NCI-H1436 (cell line): ENCODE measurements at regions not wholly inside any gene's neighbourhood (a gene's known extent, or its start where the extent isn't known, plus 50 kb on each side); places are given as distances from the start of the nearest gene placed in this dataset.
"Not testable (repeated sequence)": the region's sequence is repeated elsewhere in the genome, so short reads cannot be mapped to it uniquely, and the experiment has no call there.

ENCODE experiments used
- DNase-seq: peaks from one replicate; lab custom pipeline; 2025; lab: John Stamatoyannopoulos, UW

- no peak for DNase-seq
Measured at GRCh38 chr20:5492937-5493336, 117.9 kb downstream of the GPCPD1 start.

GRCh38 chr20:5491455-5491854, 119.4 kb downstream of the GPCPD1 start:
- DNase-seq = no peak

- no peak for DNase-seq
Measured at GRCh38 chr20:5489601-5490000, 121.2 kb downstream of the GPCPD1 start.

GRCh38 chr20:5488823-5489222, 122.0 kb downstream of the GPCPD1 start:
- no peak for DNase-seq

- DNase-seq = no peak
Measured at GRCh38 chr20:5486377-5487054, 124.3 kb downstream of the GPCPD1 start.

- DNase-seq = no peak
Measured at GRCh38 chr20:5484926-5485325, 125.9 kb downstream of the GPCPD1 start.

GRCh38 chr20:5484346-5484745, 126.5 kb downstream of the GPCPD1 start:
- DNase-seq = no peak

GRCh38 chr20:5482791-5483190, 128.0 kb downstream of the GPCPD1 start:
- DNase-seq = no peak

- DNase-seq = no peak
Measured at GRCh38 chr20:5481872-5482271, 128.9 kb downstream of the GPCPD1 start.

GRCh38 chr20:5480824-5481600, 129.8 kb downstream of the GPCPD1 start:
- no peak for DNase-seq

- DNase-seq = no peak
Measured at GRCh38 chr20:5474646-5475550, 135.9 kb downstream of the GPCPD1 start.

GRCh38 chr20:5471866-5472265, 138.9 kb downstream of the GPCPD1 start:
- DNase-seq = not testable (repeated sequence)

- no peak for DNase-seq
Measured at GRCh38 chr20:5471368-5471767, 139.4 kb downstream of the GPCPD1 start.

GRCh38 chr20:5470943-5471342, 139.9 kb downstream of the GPCPD1 start:
- no peak for DNase-seq

GRCh38 chr20:5470458-5470857, 140.3 kb downstream of the GPCPD1 start:
- no peak for DNase-seq

- DNase-seq = no peak
Measured at GRCh38 chr20:5469111-5469510, 141.7 kb downstream of the GPCPD1 start.

GRCh38 chr20:5467086-5467485, 143.7 kb downstream of the GPCPD1 start:
- DNase-seq = no peak

- DNase-seq = no peak
Measured at GRCh38 chr20:5465604-5465927, 145.2 kb downstream of the GPCPD1 start.

GRCh38 chr20:5464901-5465603, 145.8 kb downstream of the GPCPD1 start:
- DNase-seq = no peak

GRCh38 chr20:5463007-5463686, 146.4 kb upstream of the PROKR2 start:
- DNase-seq = no peak

- not testable (repeated sequence) for DNase-seq
Measured at GRCh38 chr20:5453745-5454144, 137.0 kb upstream of the PROKR2 start.
